ENCODE measurements at regions not wholly inside any gene's neighbourhood (a gene's known extent, or its start where the extent isn't known, plus 50 kb on each side); places are given as distances from the start of the nearest gene placed in this dataset.

DNA sequence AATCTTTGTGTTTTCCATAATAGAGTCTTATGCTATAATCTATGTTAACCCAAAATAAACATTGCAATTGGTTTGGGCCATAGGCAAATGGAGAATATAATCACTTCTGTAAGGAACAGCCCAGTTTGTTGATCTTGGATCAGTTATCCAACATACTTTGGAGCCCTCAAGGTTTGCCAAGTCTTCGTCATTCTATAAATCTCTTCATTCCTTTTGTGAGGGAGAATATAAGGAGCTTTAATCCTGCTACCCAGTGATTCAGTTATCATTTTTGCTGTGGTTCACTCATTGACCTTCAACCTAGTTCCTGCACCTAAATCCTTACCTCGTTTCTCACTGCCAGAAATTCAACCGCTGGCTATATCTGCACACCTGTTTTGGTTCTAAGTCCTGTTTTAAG, 500.3 kb upstream of the PTCHD4 start:
- TF ChIP-seq POLR2A (IDR thresholded peaks at IDR 0.05; ENCODE audit: extremely low read depth, insufficient read length) (no peak), MAX (IDR thresholded peaks at IDR 0.05; ENCODE audit: low read depth, low read length) (no peak)
- TF ChIP-seq, protein P1, sequence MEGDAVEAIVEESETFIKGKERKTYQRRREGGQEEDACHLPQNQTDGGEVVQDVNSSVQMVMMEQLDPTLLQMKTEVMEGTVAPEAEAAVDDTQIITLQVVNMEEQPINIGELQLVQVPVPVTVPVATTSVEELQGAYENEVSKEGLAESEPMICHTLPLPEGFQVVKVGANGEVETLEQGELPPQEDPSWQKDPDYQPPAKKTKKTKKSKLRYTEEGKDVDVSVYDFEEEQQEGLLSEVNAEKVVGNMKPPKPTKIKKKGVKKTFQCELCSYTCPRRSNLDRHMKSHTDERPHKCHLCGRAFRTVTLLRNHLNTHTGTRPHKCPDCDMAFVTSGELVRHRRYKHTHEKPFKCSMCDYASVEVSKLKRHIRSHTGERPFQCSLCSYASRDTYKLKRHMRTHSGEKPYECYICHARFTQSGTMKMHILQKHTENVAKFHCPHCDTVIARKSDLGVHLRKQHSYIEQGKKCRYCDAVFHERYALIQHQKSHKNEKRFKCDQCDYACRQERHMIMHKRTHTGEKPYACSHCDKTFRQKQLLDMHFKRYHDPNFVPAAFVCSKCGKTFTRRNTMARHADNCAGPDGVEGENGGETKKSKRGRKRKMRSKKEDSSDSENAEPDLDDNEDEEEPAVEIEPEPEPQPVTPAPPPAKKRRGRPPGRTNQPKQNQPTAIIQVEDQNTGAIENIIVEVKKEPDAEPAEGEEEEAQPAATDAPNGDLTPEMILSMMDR (IDR thresholded peaks at IDR 0.05; ENCODE audit: low read depth, low read length), result no peak

Measured in NB4 (cell line).